GM23248 (cell line): ENCODE measurements at regions not wholly inside any gene's neighbourhood (a gene's known extent, or its start where the extent isn't known, plus 50 kb on each side); places are given as distances from the start of the nearest gene placed in this dataset.

Experiments used
- DNase-seq: peaks from one replicate; pipeline ENCODE4 v3.0.0-alpha.2; 2015
- H2AFZ ChIP-seq: fragments of 200-600 bp; sonication (generic); 2 replicates; pipeline ENCODE4 v1.6.1; 2016; ENCODE audit warnings: antibody characterized with exemption
- H3F3A ChIP-seq: fragments of 200-600 bp; sonication (generic); 2 replicates; pipeline ENCODE4 v1.6.1; 2016; ENCODE audit warnings: mild to moderate bottlenecking, antibody characterized with exemption, mixed run types; ENCODE audit not compliant: insufficient read depth
- H3K27ac ChIP-seq: fragments of 200-600 bp; sonication (generic); 2 replicates; pipeline ENCODE4 v1.5.1; 2016; ENCODE audit warnings: mild to moderate bottlenecking
- H3K27me3 ChIP-seq: fragments of 200-600 bp; sonication (generic); replicated peaks from 2 replicates; pipeline ENCODE4 v1.6.1; 2016; ENCODE audit warnings: mild to moderate bottlenecking; ENCODE audit not compliant: insufficient read depth
- H3K36me3 ChIP-seq: fragments of 200-600 bp; sonication (generic); 2 replicates; pipeline ENCODE4 v1.6.1; 2016; ENCODE audit warnings: low read depth, mild to moderate bottlenecking
- H3K4me1 ChIP-seq: fragments of 200-600 bp; sonication (generic); 2 replicates; pipeline ENCODE4 v1.6.1; 2016; ENCODE audit warnings: mild to moderate bottlenecking; ENCODE audit not compliant: insufficient read depth
- H3K4me2 ChIP-seq: fragments of 200-600 bp; sonication (generic); one replicate; pipeline ENCODE4 v1.6.1; 2016; ENCODE audit warnings: mild to moderate bottlenecking; ENCODE audit not compliant: unreplicated experiment
- H3K4me3 ChIP-seq: fragments of 200-600 bp; sonication (generic); 2 replicates; pipeline ENCODE4 v1.5.1; 2016; ENCODE audit warnings: mild to moderate bottlenecking
- H3K79me2 ChIP-seq: fragments of 200-600 bp; sonication (generic); 2 replicates; pipeline ENCODE4 v1.6.1; 2016; ENCODE audit warnings: mild to moderate bottlenecking; ENCODE audit not compliant: insufficient read depth
- H3K9ac ChIP-seq: fragments of 200-600 bp; sonication (generic); 2 replicates; pipeline ENCODE4 v1.6.1; 2016; ENCODE audit warnings: mild to moderate bottlenecking
- H3K9me2 ChIP-seq: fragments of 200-600 bp; sonication (generic); 2 replicates; pipeline ENCODE4 v1.6.1; 2016; ENCODE audit warnings: mixed run types, mild to moderate bottlenecking, moderate library complexity; ENCODE audit not compliant: insufficient read depth
- H3K9me3 ChIP-seq: fragments of 200-600 bp; sonication (generic); one replicate; pipeline ENCODE4 v1.6.1; 2017; ENCODE audit warnings: low read depth
- H4K20me1 ChIP-seq: fragments of 200-600 bp; sonication (generic); 2 replicates; pipeline ENCODE4 v1.6.0; 2016; ENCODE audit not compliant: insufficient read depth
- EZH2 ChIP-seq: fragments of 200-600 bp; sonication (generic); IDR thresholded peaks from 2 replicates; pipeline ENCODE4 v1.6.1; 2018; ENCODE audit warnings: antibody characterized with exemption, mild to moderate bottlenecking; ENCODE audit not compliant: insufficient read depth, poor library complexity, severe bottlenecking
- EZH2phosphoT487 ChIP-seq: fragments of 200-600 bp; sonication (generic); IDR thresholded peaks from 2 replicates; pipeline ENCODE4 v1.6.1; 2018; ENCODE audit warnings: antibody characterized with exemption, moderate library complexity, mild to moderate bottlenecking, low read depth; ENCODE audit not compliant: insufficient read depth
- WGBS, 2 experiments: methylation state at CpG; one replicate each; pipeline ENCODE4 v1.1.6; 2015 to 2017; ENCODE audit warnings: low lambda C conversion rate in 2 of 2, low coverage in 1 of 2; ENCODE audit errors: missing lambda C conversion rate in 2 of 2; 5-methylcytosine and 5-hydroxymethylcytosine counted together
- in situ Hi-C: fragments of 300-500 bp; cut with MboI; formaldehyde crosslinking; loops from 2 replicates; pipeline ENCODE4 v1.15.0; 2020

- Histone ChIP-seq H3K9ac (no peak overlapping the region), H3K4me2 (no peak overlapping the region), H3K9me3 (no peaks in the 10 kb centered on the region), H3K27me3 (no peaks in the 10 kb centered on the region; the same call in 1 of the 2 replicates), H3K4me3 (no peak overlapping the region), H4K20me1 (no peaks in the 10 kb centered on the region), H3K79me2 (no peaks in the 10 kb centered on the region), H2AFZ (no peak overlapping the region), H3K9me2 (no peaks in the 10 kb centered on the region), H3K4me1 (no peaks in the 10 kb centered on the region), H3K27ac (no peak overlapping the region), H3F3A (no peaks in the 10 kb centered on the region), H3K36me3 (no peaks in the 10 kb centered on the region)
- TF ChIP-seq EZH2 (no peak), EZH2phosphoT487 (no peak)
- in situ Hi-C loops, result loop anchor here (10.0 kb wide), 1 partner anchor 207 kb away; no protein-coding TSS in a partner anchor
- no peak for DNase-seq
Observed at GRCh38 chr18:53907921-53908320, 316.5 kb downstream of the MBD2 start.

- H3K9me2 ChIP-seq, result no peaks in the 10 kb centered on the region
- H2AFZ ChIP-seq, result no peak overlapping the region
- no peaks in the 10 kb centered on the region; the same call in 1 of the 2 replicates for H3K27me3 ChIP-seq
- TF ChIP-seq EZH2 (no peak), EZH2phosphoT487 (no peak)
- no peaks in the 10 kb centered on the region for H3F3A ChIP-seq
- H4K20me1 ChIP-seq, result no peaks in the 10 kb centered on the region
- H3K4me3 ChIP-seq, result no peak overlapping the region
- H3K9me3 ChIP-seq, result no peaks in the 10 kb centered on the region
- 26 to 27% methylated on average over 2 of the region's 2 CpGs for WGBS, 2 experiments
- H3K36me3 ChIP-seq, result no peaks in the 10 kb centered on the region
- in situ Hi-C loops, result loop anchor here (10.0 kb wide), 1 partner anchor 208 kb away; no protein-coding TSS in a partner anchor
- no peaks in the 10 kb centered on the region for H3K79me2 ChIP-seq
- H3K27ac ChIP-seq, result no peak overlapping the region
- H3K4me2 ChIP-seq, result no peak overlapping the region
- no peaks in the 10 kb centered on the region for H3K4me1 ChIP-seq
- no peak overlapping the region for H3K9ac ChIP-seq
- DNase-seq, result peak; percentile 52
Observed at GRCh38 chr18:53906681-53907080, 317.8 kb downstream of the MBD2 start.

- Histone ChIP-seq H3K4me2 (no peak overlapping the region), H3K9me3 (no peaks in the 10 kb centered on the region), H4K20me1 (no peaks in the 10 kb centered on the region), H3K36me3 (no peaks in the 10 kb centered on the region), H3K9me2 (no peaks in the 10 kb centered on the region), H3K79me2 (no peaks in the 10 kb centered on the region), H3K9ac (no peak overlapping the region), H2AFZ (no peak overlapping the region), H3K4me1 (no peaks in the 10 kb centered on the region), H3F3A (no peaks in the 10 kb centered on the region), H3K4me3 (no peak overlapping the region), H3K27ac (no peak overlapping the region), H3K27me3 (no peaks in the 10 kb centered on the region)
- in situ Hi-C loops, result no loop called here
- WGBS, 2 experiments, result 50 to 52% methylated on average over 5 of the region's 5 CpGs
- no peak for DNase-seq
- TF ChIP-seq EZH2 (no peak), EZH2phosphoT487 (no peak)
Observed at GRCh38 chr18:53894675-53895442, 329.6 kb downstream of the MBD2 start.

- no peak for DNase-seq
- H3K4me3 ChIP-seq, result no peak overlapping the region
- no peak overlapping the region for H2AFZ ChIP-seq
- no peak overlapping the region for H3K27ac ChIP-seq
- H3K27me3 ChIP-seq, result no peaks in the 10 kb centered on the region
- H4K20me1 ChIP-seq, result no peaks in the 10 kb centered on the region
- H3K79me2 ChIP-seq, result no peaks in the 10 kb centered on the region
- no peaks in the 10 kb centered on the region for H3F3A ChIP-seq
- no peak overlapping the region for H3K4me2 ChIP-seq
- H3K9me3 ChIP-seq, result no peaks in the 10 kb centered on the region
- in situ Hi-C loops, result no loop called here
- no peaks in the 10 kb centered on the region for H3K9me2 ChIP-seq
- no peaks in the 10 kb centered on the region for H3K36me3 ChIP-seq
- WGBS, 2 experiments, result 68 to 70% methylated on average over 3 of the region's 3 CpGs
- TF ChIP-seq EZH2 (no peak), EZH2phosphoT487 (no peak)
- H3K9ac ChIP-seq, result no peak overlapping the region
- no peaks in the 10 kb centered on the region for H3K4me1 ChIP-seq
Observed at GRCh38 chr18:53887447-53887846, 337.0 kb downstream of the MBD2 start.
